Hematopoietic multipotent progenitor cell (in vitro differentiated cells): ENCODE measurements at regions not wholly inside any gene's neighbourhood (a gene's known extent, or its start where the extent isn't known, plus 50 kb on each side); places are given as distances from the start of the nearest gene placed in this dataset.
A peak's percentile ranks its signal among the peaks of the same experiment; 100 is the strongest.

ENCODE experiments used
- DNase-seq, 3 donors: peaks; one replicate each; pipeline ENCODE4 v3.0.0-alpha.2; 2011 to 2015; ENCODE audit warnings: low read depth in 2 of 3, low spot score in 2 of 3

GRCh38 chr12:93944911-93945310 lies 203.5 kb upstream of the PLXNC1 start:
- no peak for DNase-seq

- no peak for DNase-seq
Measured at GRCh38 chr12:93946542-93947150, 201.7 kb upstream of the PLXNC1 start.

GRCh38 chr12:93947486-93947885 lies 200.9 kb upstream of the PLXNC1 start:
- no peak for DNase-seq

- DNase-seq: no peak
Measured at GRCh38 chr12:93950311-93950710, 198.1 kb upstream of the PLXNC1 start.

GRCh38 chr12:93954166-93955112 lies 193.9 kb upstream of the PLXNC1 start:
- no peak for DNase-seq

- no peak for DNase-seq
Measured at GRCh38 chr12:93956551-93956950, 191.8 kb upstream of the PLXNC1 start.

- no peak for DNase-seq
Measured at GRCh38 chr12:93957168-93957567, 191.2 kb upstream of the PLXNC1 start.

- no peak for DNase-seq
Measured at GRCh38 chr12:93957870-93958269, 190.5 kb upstream of the PLXNC1 start.

- DNase-seq: no peak
Measured at GRCh38 chr12:93959657-93960056, 188.7 kb upstream of the PLXNC1 start.

- no peak for DNase-seq
Measured at GRCh38 chr12:93960521-93960920, 187.9 kb upstream of the PLXNC1 start.

GRCh38 chr12:93962336-93962735 lies 186.0 kb upstream of the PLXNC1 start:
- DNase-seq: no peak

- no peak for DNase-seq
Measured at GRCh38 chr12:93964936-93965335, 183.4 kb upstream of the PLXNC1 start.

- DNase-seq: no peak
Measured at GRCh38 chr12:93966516-93967133, 181.8 kb upstream of the PLXNC1 start.

- DNase-seq: no peak
Measured at GRCh38 chr12:93967454-93967853, 180.9 kb upstream of the PLXNC1 start.

- peak in 2 of 3 donors; percentile 29 to 76 for DNase-seq
Measured at GRCh38 chr12:93968536-93969285, 179.7 kb upstream of the PLXNC1 start.

GRCh38 chr12:93970900-93971688 lies 177.3 kb upstream of the PLXNC1 start:
- no peak for DNase-seq

- no peak for DNase-seq
Measured at GRCh38 chr12:93972411-93973208, 175.8 kb upstream of the PLXNC1 start.

- DNase-seq: no peak
Measured at GRCh38 chr12:93974252-93974651, 174.1 kb upstream of the PLXNC1 start.

- DNase-seq: no peak
Measured at GRCh38 chr12:93976024-93976423, 172.4 kb upstream of the PLXNC1 start.
